Dermis microvascular lymphatic vessel endothelial cell (primary cell): ENCODE measurements at regions not wholly inside any gene's neighbourhood (a gene's known extent, or its start where the extent isn't known, plus 50 kb on each side); places are given as distances from the start of the nearest gene placed in this dataset.
"Not testable (repeated sequence)": the region's sequence is repeated elsewhere in the genome, so short reads cannot be mapped to it uniquely, and the experiment has no call there.

Experiments
- DNase-seq, 2 donors: peaks; one replicate each; pipeline versions ENCODE4 v3.0.0 to v3.0.0-alpha.2; 2010; ENCODE audit warnings: low read depth in 2 of 2

DNA sequence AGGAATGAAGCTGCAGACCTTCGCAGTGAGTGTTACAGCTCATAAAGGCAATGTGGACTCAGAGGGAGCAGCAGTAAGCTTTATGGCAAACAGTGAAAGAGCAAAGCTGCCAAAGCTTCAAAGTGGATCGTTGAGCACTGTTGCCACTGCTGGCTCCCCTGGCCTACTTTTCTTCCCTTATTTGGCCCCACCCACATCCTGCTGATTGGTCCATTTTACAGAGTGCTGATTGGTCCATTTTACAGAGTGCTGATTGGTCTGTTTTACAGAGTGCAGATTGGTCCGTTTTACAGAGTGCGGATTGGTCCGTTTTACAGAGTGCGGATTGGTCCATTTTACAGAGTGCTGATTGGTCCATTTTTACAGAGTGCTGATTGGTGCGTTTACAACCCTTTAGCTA, 451.9 kb upstream of the NFE2L3 start:
- DNase-seq, result not testable (repeated sequence)

DNA sequence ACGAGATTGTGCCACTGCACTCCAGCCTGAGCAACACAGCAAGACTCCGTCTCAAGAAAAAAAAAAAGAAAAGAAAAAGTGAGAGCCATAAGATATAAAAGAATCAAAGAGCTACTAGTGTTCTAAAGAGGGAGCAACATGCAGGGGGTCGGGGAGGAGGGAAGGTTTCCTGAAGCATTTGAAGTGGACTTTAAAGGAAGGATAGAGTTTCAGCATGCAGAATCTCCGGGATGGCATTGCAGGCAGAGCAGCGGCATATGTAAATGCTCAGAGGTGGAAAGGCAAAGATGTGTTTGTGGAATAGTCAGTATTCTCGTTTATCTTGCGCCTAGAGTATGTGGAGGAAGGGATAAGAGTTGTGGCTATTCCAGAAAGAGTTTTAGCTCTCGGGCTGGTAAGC, 447.6 kb upstream of the NFE2L3 start:
- DNase-seq, result no peak

DNA sequence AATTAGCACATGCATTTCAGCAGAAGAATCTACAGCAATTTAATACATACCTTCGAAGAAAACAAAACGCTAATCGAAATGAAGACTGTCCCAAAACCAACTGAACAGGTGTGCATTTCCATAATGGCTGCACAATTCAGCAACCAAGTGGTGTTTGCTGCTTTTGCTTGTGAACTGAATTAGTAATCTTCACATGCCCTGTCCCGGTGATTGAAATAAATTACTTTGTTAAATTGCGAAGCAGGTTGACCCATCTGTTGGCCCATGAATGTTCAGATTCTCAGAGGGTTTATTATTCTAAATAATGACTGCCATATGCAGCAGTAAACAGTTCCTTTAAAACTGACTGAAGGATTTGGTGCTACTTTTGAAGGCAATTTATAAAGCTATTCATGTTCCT, 445.2 kb upstream of the NFE2L3 start:
- no peak for DNase-seq

DNA sequence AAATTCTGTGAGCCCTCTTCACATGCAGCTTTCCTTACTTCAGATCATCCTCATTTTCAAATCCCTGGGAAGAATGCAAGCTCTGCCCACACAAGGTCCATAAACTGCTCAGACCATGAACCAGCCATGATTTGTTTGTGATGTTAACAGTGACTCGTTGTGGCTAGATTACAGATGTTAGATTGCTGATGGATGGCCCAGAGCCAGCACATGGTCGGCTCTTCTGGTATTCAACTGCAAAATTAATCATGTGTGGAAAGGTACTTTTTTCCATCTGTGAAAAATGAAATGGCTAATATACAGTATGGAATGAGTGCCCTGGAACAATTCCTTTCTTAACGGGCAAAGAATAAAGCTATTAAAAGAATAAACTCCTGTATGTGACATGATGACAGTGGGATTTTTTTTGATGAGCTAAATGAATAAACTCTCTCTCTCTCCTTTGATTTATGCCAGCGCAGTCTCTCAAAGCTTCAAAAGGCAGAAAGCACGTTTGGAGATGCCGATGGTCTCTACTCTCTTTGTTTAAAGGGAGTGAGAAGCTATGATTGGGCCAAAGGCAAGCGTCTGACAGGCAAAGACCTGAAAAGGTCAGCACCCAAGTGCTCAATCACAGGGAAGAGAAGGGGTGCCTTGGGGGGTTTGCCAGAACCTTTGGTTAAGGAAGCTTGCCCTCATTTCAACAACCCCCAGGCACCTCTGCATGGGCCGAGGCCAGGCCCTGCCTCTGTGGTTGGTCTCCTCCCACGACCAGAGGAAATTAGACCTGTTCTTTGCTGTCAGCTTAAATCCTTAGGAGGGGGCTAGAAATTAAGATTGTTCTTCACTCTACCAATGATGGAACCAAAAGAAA, 444.0 kb upstream of the NFE2L3 start:
- no peak for DNase-seq

DNA sequence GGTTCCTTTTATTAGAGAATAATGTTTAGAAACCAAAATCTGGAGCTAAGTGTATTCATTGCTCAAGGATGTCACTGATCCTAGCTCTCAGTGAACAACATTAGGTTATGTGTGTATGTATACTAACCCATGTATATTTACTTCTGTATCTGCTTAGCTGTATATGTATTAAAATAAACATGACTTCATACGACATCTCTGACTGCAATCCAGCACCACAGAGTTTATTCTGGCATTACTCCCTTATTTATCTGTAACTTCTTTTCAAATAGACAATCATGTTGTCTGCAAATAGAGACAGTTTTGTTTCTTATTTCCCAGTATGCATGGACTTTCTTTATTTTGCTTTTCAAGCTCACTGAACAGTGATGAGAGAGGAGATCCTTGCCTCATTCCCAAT, 441.0 kb upstream of the NFE2L3 start:
- no peak for DNase-seq

DNA sequence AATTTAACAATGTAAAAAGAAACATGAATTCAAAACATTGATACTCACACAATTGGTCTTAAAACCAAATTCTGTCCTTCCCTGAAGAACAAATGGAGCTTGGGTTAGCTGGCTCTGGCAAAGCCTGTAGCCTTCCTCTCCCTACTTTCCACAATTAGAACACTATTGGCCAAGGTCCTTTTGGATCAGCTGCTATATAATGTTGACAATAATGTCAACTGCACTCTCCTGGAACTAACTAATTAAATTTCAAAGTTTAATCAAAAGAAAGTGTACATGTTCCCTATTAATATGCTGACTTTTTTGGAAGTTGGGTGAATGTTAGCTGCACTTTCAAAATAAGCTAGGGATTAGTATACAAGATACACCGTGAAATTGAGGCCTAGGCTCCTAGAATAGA, 440.1 kb upstream of the NFE2L3 start:
- DNase-seq, result no peak

DNA sequence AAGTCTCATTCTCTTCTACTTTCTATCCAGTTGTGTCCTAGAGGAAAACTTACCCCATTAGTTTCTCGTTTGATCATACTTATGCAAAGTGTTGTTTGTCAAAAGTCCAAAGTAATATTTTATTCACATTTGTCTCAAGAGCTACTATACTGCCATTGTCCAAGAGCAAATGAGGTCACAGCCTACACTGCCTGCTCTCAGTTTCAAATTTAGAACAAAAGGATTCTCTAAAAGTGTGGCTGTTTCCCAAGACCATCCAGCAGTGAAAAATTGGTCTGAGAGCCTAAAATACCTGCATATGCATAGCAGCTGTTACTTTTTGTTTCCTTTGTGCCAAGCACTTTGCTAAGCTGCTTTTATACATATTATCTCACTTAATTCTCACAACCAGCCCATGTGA, 439.5 kb upstream of the NFE2L3 start:
- no peak for DNase-seq

DNA sequence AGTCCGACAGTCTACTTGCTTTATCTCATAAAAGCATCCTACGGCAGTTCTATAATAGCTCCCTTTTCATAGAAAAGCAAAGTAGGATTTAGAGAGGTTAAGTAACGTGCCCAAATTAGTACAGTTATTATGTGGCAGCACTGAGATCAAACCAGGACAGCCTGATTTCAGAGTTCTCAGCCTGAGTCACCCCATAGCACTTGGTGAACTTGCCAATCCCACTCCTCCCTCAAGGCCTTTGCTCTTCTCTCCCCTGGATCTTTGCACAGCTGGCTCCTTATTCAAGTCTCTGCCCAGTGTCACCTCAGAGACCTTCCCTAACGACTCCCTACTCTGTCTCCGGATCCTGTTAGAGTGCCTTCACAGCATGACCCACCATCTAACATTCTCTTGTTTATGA, 438.0 kb upstream of the NFE2L3 start:
- no peak for DNase-seq

DNA sequence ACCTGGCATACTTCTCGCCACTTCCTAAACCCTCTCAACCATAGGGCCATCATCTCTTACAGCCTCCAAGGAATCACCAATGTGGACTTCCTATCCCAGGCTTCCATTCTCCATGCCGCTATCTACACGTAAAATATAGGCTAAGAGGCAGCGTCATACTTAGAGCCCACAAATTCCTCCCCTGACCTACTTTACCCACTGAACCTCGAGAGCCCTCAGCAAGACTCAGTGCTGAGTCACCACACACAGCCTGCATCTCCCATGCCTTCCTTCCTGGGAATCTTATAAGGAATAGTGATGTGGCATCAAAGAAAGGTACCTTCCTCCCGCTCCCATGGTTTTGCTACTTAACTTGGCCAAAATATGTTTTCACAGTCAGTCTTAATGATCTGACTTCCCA, 435.6 kb upstream of the NFE2L3 start:
- DNase-seq, result no peak

DNA sequence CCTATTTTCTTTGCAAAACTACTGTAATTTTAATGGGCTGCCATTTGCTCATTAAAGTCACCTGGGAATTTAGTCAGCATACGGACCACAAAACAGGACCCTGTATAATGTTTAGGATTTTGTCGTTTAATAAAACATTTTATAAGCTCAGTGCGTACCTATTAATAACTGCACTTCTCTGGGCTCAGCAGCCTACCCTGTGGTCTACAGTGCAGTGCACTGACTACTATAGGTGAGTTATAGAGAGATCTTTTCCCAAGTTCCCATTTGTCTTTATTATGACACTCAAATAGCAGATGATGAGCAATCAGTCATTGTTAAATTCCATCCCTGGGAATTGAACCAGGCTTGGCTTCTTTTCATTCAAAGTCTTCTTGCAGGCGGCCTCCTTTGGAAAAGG, 433.4 kb upstream of the NFE2L3 start:
- DNase-seq, result no peak

DNA sequence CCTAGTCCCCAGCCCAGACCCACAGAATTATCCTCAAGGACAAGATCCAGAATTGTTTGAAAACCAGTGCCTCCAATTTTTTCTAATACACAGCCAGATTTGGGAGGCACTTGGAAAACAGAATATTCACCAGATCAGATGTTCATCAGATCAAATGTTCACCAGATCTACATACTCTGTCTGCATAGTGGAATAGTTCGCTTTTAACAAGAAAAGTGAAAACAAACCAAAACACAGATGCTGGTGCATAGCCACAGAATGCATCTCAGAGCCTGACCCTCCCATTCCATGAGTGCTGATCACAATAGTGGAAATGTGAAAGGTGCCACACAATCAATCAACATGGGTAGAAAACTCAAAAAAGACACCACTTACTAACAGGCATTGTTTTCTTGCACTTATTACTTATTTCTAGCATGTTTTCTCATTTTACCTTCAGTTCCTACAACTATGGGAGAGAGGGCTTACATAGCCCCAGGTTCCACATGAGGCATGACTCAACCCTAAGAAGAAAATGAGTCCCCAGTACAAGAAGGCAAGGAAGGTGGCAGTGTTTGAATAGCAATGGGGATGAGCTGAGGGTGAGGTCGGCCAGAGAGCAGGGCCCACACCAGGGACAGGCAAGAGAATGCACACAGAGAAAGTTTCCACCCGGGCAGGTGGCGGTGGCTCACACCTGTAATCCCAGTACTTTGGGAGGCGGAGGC, 432.7 kb upstream of the NFE2L3 start:
- no peak for DNase-seq

DNA sequence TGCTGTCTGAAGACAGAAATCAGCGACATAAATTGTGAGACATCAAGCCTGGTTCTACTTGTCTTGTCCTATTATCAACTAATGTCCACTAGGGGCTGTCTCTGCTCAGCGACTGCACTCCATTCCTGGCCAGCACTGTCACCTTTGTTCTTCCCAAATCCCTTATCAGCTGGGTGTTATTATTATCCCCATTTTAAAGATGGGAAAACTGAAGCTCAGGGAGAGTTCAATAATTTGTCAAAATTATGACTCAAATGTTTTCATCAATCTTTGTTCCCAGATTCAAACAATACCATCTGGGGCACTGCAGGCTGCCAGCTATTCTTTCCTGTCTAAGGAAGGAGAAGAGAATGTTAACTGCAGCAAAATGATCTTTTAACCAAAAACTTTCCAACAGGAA, 431.6 kb upstream of the NFE2L3 start:
- peak; percentile 9 to 55 for DNase-seq

DNA sequence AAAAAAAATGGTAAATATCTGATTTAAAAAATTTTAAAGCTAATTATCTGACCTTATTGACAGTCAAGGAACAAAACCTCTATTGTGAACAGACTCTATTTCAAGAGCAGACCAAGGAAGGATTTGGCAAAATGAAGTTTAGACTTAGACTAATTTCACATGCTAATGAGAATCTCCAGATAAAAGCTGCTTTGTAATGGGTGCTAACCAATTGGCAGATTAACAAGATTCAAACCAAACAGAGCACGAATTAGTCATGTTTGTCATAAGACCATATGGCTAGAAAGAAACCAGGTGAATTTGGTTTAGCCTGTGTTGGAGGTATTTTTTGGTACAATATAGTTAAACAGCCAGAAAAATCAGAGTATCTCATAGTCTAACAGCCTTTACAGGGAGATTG, 429.1 kb upstream of the NFE2L3 start:
- DNase-seq, result no peak

DNA sequence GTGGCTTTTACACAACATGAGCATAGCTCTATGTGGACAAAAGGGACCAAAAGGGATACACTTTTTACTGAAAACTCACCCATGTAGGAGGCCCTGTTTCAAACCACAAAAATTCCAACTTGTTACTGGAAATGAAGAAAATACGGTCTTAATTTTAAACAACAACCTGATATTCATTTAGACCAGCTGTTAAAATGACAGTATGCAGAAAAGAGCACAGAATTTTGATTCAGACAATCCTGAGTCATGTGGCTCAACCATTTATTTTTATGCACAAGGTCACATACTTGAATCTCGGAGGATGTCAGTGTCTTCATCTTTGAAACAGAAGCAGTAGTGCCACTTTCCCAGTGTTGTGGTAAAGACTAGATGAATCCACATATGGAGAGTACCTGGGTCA, 426.5 kb upstream of the NFE2L3 start:
- DNase-seq, result no peak

DNA sequence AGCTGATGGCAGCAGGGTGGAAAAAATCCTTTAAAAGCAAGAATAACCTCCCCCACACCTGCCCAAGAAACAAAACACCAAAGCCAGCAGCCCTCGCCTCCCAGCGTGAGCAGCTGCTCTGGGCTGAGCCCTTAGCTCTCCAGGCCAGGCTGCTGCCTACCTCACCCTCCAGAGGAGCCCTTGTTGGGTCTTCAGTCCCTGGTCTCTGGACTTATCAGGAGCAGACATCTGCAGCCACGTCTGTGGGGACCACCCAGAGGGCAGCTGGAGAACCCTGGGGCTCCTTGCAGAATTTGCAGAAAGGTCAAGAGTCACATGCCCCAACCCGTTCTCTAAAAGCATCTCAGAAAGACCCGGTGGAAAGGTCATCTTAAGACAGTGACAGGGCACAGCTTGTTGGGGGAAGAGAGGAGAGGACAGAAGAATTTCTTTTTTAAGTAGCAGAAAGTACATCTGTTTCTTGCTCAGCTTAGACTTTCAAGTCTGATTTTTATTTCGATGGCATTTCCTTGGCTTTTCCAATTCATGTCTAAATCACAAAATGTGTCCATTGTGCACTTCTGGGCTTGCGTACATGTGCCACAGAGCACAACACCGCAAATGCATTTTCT, 425.7 kb upstream of the NFE2L3 start:
- DNase-seq, result no peak

DNA sequence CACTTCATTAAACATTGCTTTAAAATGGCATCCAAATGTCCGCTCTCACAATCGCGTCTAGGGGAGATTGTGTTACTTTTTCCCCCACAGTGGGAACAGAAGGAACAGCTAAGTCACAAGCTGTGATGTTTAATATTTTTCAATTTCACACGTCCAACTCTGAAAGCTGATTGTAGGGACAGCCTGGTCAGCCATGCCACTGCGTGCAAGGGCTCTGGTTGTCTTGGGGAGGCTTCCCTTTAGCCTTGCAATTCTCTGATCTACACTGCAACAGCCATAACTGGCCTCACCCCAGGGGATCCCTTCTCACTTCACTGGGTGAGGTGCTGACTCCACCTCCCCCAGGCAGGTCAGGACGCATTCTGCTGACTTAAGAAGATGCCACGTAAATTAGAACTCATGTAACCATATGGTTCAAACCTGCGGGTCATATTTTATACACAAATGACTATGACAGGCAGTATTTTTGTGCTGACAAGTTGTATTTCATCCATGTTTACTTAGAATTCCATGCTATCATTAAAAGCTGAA, 425.2 kb upstream of the NFE2L3 start:
- DNase-seq, result no peak

DNA sequence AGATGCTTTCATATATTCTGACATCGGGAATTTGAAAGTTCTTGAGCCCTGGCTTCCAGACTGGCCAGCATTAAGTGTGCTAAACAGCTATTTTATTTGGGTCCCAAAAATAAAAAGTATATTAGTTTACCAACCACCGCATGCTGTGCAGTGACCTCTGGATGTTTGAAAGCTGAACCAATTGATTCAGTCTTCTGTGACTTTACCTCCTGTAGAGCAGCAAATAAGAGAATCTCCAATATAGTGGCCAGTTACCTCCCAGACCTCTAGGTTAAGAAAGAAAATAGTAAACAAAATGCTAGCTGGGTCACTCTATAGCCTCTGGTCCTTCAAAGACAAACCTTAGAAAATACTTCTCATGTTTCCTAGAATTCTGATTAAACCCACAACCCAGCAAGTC, 424.6 kb upstream of the NFE2L3 start:
- DNase-seq, result no peak

DNA sequence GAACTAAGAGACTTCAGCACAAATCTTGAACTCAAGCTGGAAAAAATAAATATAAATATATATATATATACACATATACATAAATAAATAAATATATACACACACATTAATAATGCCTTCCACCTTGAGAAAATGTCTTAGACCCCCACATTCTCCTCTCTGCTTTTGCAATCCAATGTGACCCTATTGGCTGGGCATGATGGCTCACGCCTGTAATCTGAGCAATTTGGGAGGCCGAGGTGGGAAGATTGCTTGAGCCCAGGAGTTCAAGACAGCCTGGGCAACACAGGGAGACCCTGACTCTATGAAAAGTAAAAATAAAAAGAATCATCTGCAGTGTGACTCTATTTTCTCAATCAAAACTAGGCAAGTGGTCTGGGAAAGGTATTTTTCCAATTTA, 424.1 kb upstream of the NFE2L3 start:
- no peak for DNase-seq

DNA sequence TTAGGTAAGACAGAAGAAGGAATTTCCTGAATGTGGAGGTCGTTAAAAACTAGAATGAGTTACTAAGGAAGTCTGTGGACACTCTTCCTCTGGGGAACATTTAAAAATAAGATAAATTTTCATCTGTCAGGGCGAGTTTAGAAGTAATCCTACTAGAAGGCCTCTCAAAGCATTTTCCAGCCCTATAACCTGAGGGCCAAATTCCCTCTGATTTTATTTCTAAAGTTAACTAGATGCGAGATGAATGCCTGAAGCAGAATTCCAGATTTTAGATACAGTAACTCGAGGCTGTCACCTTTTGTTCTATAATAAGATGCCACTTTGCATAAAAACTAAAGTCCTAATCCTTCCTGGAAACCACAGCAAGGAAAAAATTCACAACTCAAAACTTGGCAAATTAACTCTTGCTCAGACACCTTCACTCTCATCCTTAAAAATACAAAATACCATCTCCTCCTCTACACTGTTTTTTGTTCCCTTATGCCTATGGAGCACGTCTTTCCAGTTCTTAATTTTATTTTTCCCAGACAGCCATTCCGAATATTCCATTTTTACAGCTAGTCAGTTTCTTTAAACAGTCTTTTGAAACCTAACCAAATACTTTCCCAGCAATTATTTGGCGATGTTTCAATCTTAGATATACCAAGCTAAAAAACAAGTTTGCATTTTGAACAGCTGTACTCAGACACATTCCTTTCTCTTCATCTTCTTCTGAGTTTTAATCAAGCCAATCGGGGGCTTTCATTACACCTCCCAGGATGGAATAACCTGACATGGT, 420.7 kb upstream of the NFE2L3 start:
- DNase-seq, result no peak

DNA sequence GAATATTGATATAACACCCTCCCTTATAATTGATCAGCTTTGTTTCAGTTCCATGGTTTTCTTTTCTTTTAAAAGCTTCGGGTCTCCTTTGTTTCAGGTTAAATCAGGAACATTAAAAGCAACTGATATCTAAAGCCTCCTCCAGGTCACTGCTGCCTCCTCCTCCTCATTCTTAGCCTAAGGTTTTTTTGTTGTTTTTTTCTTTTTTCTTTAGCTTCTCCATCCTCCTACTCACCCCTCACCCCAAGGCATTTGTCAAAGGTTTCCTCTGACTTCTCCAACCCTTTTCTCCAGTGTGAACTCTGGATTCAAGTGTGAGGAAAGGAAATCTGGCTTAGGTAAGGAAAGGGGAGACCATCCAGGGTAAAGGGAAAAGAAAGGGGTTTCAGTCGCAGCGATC, 420.2 kb upstream of the NFE2L3 start:
- no peak for DNase-seq

DNA sequence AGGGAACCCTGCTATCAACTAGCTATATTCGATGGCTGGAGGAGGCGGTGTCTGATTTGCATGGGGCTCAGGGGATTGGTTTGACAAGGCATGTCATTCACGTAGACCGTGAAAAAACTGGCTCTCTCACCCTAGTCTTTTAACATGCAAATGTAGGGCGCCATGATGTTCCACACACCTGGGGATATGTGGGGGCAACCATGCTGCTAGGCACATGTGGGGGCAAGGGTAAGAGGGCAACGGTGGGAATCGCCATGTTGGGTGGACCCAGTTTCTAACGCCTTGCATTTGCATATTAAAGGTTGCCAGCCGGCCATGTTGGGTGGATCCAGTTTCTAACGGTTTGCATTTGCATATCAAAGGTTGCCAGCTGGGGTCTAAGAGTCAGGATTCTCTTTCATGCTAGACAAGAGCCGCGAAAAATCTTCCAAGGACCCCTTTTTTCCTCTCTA, 419.2 kb upstream of the NFE2L3 start:
- DNase-seq, result no peak
